ENCODE measurements at regions not wholly inside any gene's neighbourhood (a gene's known extent, or its start where the extent isn't known, plus 50 kb on each side); places are given as distances from the start of the nearest gene placed in this dataset.
"Not testable (repeated sequence)": the region's sequence is repeated elsewhere in the genome, so short reads cannot be mapped to it uniquely, and the experiment has no call there.

DNA sequence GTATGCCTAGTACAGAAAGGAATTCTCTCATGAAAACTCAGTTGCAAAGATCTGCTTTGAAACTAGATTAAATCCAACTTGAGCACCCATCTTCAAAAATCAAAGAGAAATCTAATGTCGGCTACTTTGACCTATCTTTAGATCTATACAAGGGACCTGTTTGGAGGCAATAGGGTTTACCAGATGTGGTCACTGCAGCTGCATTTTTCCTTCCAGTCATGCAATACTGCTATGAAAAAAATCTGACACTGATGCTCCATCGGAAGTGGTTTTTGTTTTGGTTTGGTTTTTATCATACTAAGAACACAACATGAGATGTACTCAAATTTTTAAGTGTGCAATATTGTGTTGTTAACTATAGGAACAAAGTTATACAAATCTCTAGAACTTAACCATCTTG is 169.5 kb downstream of the BCHE start:
- H3K27me3 ChIP-seq (ENCODE audit: control insufficient read depth, insufficient read depth, low read length, poor library complexity, severe bottlenecking): no peaks in the 10 kb centered on the region
- H3K4me3 Mint-ChIP-seq: no peak overlapping the region
- H3K4me1 Mint-ChIP-seq: no peaks in the 10 kb centered on the region
- H3K4me1 ChIP-seq (ENCODE audit: control insufficient read depth, insufficient read depth, low read length): no peaks in the 10 kb centered on the region
- TF ChIP-seq, protein P1, sequence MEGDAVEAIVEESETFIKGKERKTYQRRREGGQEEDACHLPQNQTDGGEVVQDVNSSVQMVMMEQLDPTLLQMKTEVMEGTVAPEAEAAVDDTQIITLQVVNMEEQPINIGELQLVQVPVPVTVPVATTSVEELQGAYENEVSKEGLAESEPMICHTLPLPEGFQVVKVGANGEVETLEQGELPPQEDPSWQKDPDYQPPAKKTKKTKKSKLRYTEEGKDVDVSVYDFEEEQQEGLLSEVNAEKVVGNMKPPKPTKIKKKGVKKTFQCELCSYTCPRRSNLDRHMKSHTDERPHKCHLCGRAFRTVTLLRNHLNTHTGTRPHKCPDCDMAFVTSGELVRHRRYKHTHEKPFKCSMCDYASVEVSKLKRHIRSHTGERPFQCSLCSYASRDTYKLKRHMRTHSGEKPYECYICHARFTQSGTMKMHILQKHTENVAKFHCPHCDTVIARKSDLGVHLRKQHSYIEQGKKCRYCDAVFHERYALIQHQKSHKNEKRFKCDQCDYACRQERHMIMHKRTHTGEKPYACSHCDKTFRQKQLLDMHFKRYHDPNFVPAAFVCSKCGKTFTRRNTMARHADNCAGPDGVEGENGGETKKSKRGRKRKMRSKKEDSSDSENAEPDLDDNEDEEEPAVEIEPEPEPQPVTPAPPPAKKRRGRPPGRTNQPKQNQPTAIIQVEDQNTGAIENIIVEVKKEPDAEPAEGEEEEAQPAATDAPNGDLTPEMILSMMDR (conservative IDR thresholded peaks at IDR 0.05): no peak
- H3K27ac ChIP-seq (ENCODE audit: low read depth, low read length): no peak overlapping the region
- H3K4me3 ChIP-seq (ENCODE audit: low read length): no peak overlapping the region
- no peak overlapping the region for H3K27ac Mint-ChIP-seq
- WGBS, 2 experiments (ENCODE audit: insufficient coverage in 1 of 2, insufficient read length in 1 of 2): 85 to 100% methylated on average over 1 of the region's 2 CpGs
- no peaks in the 10 kb centered on the region for H3K9me3 Mint-ChIP-seq
- H3K36me3 ChIP-seq (ENCODE audit: control insufficient read depth, insufficient read depth, low read length): no peaks in the 10 kb centered on the region
- DNase-seq: no peak
- no peak overlapping the region for H3K9ac ChIP-seq (ENCODE audit: extremely low read depth, low read length, poor library complexity, severe bottlenecking)
- H3K36me3 Mint-ChIP-seq (ENCODE audit: low read depth): no peaks in the 10 kb centered on the region
- H3K9me3 ChIP-seq (ENCODE audit: control insufficient read depth, low read length): no peaks in the 10 kb centered on the region
- no peaks in the 10 kb centered on the region for H3K27me3 Mint-ChIP-seq (ENCODE audit: insufficient read depth)

DNA sequence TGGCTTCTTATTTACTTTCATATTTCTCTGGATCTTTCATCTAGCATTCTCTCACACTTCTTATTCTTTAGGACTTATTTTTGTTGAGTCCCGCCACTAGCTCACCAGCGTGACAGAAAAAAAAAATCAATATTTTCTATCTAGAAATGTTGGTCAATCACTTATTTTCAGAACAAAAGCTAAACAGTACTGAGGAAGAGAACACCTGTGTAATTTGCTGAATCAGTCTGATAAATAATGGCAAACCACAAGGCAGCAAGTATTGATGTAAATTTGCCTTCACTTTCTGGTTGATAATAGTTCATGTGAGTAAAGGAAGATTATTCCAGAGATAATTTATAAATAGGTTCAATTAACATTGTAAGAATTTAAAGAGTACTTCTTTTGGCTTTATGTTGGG is 179.2 kb downstream of the BCHE start:
- Mint-ChIP-seq H3K27ac (no peak overlapping the region), H3K4me3 (no peak overlapping the region), H3K27me3 (ENCODE audit: insufficient read depth) (no peaks in the 10 kb centered on the region), H3K36me3 (ENCODE audit: low read depth) (no peaks in the 10 kb centered on the region), H3K9me3 (peaks cover 3% of the 10 kb centered on the region), H3K4me1 (no peaks in the 10 kb centered on the region)
- H3K4me1 ChIP-seq (ENCODE audit: control insufficient read depth, insufficient read depth, low read length): no peaks in the 10 kb centered on the region
- no peak for DNase-seq
- H3K27me3 ChIP-seq (ENCODE audit: control insufficient read depth, insufficient read depth, low read length, poor library complexity, severe bottlenecking): no peaks in the 10 kb centered on the region
- H3K27ac ChIP-seq (ENCODE audit: low read depth, low read length): no peak overlapping the region
- H3K9me3 ChIP-seq (ENCODE audit: control insufficient read depth, low read length): no peaks in the 10 kb centered on the region
- TF ChIP-seq, protein P1 (conservative IDR thresholded peaks at IDR 0.05): no peak
- no peak overlapping the region for H3K9ac ChIP-seq (ENCODE audit: extremely low read depth, low read length, poor library complexity, severe bottlenecking)
- WGBS, 2 experiments (ENCODE audit: insufficient coverage in 1 of 2, insufficient read length in 1 of 2): 97% methylated on average over 2 of the region's 2 CpGs; no CpG with 5 or more reads in 1 of the 2 experiments
- H3K36me3 ChIP-seq (ENCODE audit: control insufficient read depth, insufficient read depth, low read length): no peaks in the 10 kb centered on the region
- H3K4me3 ChIP-seq (ENCODE audit: low read length): no peak overlapping the region

DNA sequence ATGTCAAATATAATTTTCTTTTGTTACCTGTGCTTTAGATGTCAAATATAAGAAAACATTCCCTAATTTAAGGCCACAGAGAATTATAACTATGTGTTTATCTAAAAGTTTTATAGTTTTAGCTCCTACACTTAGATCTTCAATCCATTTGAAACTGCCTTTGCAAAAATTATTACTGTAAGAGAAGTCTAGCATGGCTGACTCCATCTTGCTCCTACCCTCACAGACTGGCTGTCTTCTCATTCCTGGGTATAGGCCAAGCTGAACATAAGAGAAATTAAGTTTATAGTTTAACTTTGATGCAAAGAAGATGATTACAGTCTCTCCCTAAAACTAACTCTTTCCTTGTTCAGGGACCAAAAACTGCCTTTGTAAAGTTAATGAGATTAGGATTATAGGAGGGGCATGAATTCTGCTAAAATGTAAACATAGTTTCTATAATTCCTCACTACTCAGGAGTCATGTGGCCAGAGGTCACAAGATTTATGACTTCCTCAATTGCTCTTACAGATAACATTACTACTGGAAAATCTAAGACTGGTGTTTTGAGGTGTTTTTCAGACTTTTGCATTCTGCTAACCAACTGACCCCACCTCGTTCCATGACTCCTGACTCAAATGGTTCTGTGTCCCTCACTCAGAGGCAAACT is 184.0 kb downstream of the BCHE start:
- Mint-ChIP-seq H3K27ac (no peak overlapping the region), H3K9me3 (peaks cover 8% of the 10 kb centered on the region), H3K27me3 (ENCODE audit: insufficient read depth) (no peaks in the 10 kb centered on the region), H3K4me3 (no peak overlapping the region), H3K4me1 (no peaks in the 10 kb centered on the region), H3K36me3 (ENCODE audit: low read depth) (no peaks in the 10 kb centered on the region)
- Histone ChIP-seq H3K27me3 (ENCODE audit: control insufficient read depth, insufficient read depth, low read length, poor library complexity, severe bottlenecking) (no peaks in the 10 kb centered on the region), H3K4me3 (ENCODE audit: low read length) (no peak overlapping the region), H3K27ac (ENCODE audit: low read depth, low read length) (no peak overlapping the region), H3K4me1 (ENCODE audit: control insufficient read depth, insufficient read depth, low read length) (no peaks in the 10 kb centered on the region), H3K9me3 (ENCODE audit: control insufficient read depth, low read length) (no peaks in the 10 kb centered on the region), H3K36me3 (ENCODE audit: control insufficient read depth, insufficient read depth, low read length) (no peaks in the 10 kb centered on the region), H3K9ac (ENCODE audit: extremely low read depth, low read length, poor library complexity, severe bottlenecking) (no peak overlapping the region)
- no peak for DNase-seq
- 89 to 100% methylated on average over 1 of the region's 1 CpG for WGBS, 2 experiments (ENCODE audit: insufficient coverage in 1 of 2, insufficient read length in 1 of 2)
- TF ChIP-seq, protein P1 (conservative IDR thresholded peaks at IDR 0.05): no peak

DNA sequence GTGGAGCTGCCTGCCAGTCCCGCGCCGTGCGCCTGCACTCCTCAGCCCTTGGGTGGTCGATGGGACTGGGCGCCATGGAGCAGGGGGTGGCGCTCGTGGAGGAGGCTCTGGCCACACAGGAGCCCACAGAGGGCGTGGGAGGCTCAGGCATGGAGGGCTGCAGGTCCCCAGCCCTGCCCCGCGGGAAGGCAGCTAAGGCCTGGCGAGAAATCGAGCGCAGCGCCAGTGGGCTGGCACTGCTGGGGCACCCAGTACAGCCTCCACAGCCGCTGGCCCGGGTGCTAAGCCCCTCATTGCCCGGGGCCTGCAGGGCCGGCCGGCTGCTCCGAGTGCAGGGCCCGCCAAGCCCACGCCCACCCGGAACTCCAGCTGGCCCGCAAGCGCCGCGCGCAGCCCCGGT is 187.9 kb downstream of the BCHE start:
- H3K36me3 Mint-ChIP-seq (ENCODE audit: low read depth); H3K36me3 ChIP-seq (ENCODE audit: control insufficient read depth, insufficient read depth, low read length): not testable (repeated sequence)

More for the DNA sequence above, 187.9 kb downstream of the BCHE start:
- not testable (repeated sequence) for H3K4me1 ChIP-seq (ENCODE audit: control insufficient read depth, insufficient read depth, low read length); H3K27ac ChIP-seq (ENCODE audit: low read depth, low read length); H3K9ac ChIP-seq (ENCODE audit: extremely low read depth, low read length, poor library complexity, severe bottlenecking); DNase-seq; H3K27me3 Mint-ChIP-seq (ENCODE audit: insufficient read depth); H3K4me3 Mint-ChIP-seq; H3K9me3 Mint-ChIP-seq; H3K27ac Mint-ChIP-seq; H3K27me3 ChIP-seq (ENCODE audit: control insufficient read depth, insufficient read depth, low read length, poor library complexity, severe bottlenecking); H3K4me1 Mint-ChIP-seq; H3K9me3 ChIP-seq (ENCODE audit: control insufficient read depth, low read length); H3K4me3 ChIP-seq (ENCODE audit: low read length)
- 87 to 94% methylated on average over 3 to 30 of the region's 30 CpGs for WGBS, 2 experiments (ENCODE audit: insufficient coverage in 1 of 2, insufficient read length in 1 of 2)
